SK-N-SH (cell line): ENCODE measurements at regions not wholly inside any gene's neighbourhood (a gene's known extent, or its start where the extent isn't known, plus 50 kb on each side); places are given as distances from the start of the nearest gene placed in this dataset.

Experiments
- CTCF ChIA-PET: fragments of 300-600, 350-600 bp; formaldehyde crosslinking; extraction: SDS; loops from one replicate; lab custom pipeline; 2021; lab: Yijun Ruan, JAX
- POLR2A ChIA-PET: fragments of 350-600 bp; sonication (Branson Sonifier 250); formaldehyde crosslinking; extraction: SDS; loops from one replicate; lab custom pipeline; 2020; ENCODE audit warnings: antibody characterized with exemption, inconsistent platforms; lab: Yijun Ruan, JAX
- DNase-seq: peaks from one replicate; pipeline ENCODE4 v3.0.0; 2012
- H2AFZ ChIP-seq: fragments of 200-600 bp; sonication (generic); 2 replicates; pipeline ENCODE4 v1.8.1; 2016; ENCODE audit warnings: antibody characterized with exemption, mild to moderate bottlenecking, low read depth
- H3F3A ChIP-seq: fragments of 200-600 bp; sonication (generic); replicated peaks from 2 replicates; pipeline ENCODE3; 2016; ENCODE audit warnings: antibody characterized with exemption, mild to moderate bottlenecking; ENCODE audit not compliant: insufficient read depth
- H3K27ac ChIP-seq, 2 experiments: fragments of 200-500 bp in 1 of 2; fragments of 200-600 bp in 1 of 2; sonication (Bioruptor generic) in 1 of 2; sonication (generic), shearing (Covaris generic) in 1 of 2; 2 replicates each; pipeline versions ENCODE4 v1.5.1 to v1.6.1; 2014 to 2016; ENCODE audit warnings: low read depth in 2 of 2, inconsistent platforms in 1 of 2, low read length in 1 of 2, mild to moderate bottlenecking in 1 of 2, mixed read lengths in 1 of 2
- H3K27me3 ChIP-seq: fragments of 200-600 bp; sonication (generic), shearing (Covaris generic); 2 replicates; pipeline ENCODE4 v1.6.1; 2016; ENCODE audit warnings: mixed run types; ENCODE audit not compliant: insufficient read depth
- H3K36me3 ChIP-seq, 2 experiments: fragments of 200-500 bp in 1 of 2; fragments of 200-600 bp in 1 of 2; sonication (Bioruptor generic) in 1 of 2; sonication (generic) in 1 of 2; replicated peaks in 1 of 2; 2 replicates each; pipeline versions ENCODE3 to v1.5.1; 2014 to 2016; ENCODE audit warnings: low read length in 1 of 2, mild to moderate bottlenecking in 1 of 2; ENCODE audit not compliant: insufficient read depth in 2 of 2, control insufficient read depth in 1 of 2
- H3K4me1 ChIP-seq, 2 experiments: fragments of 200-500 bp in 1 of 2; fragments of 200-600 bp in 1 of 2; sonication (Bioruptor generic) in 1 of 2; sonication (generic), shearing (Covaris generic) in 1 of 2; 2 replicates each; pipeline versions ENCODE4 v1.5.1 to v1.6.1; 2014 to 2016; ENCODE audit warnings: low read depth in 1 of 2, low read length in 1 of 2, mixed run types in 1 of 2; ENCODE audit not compliant: insufficient read depth in 2 of 2, control insufficient read depth in 1 of 2
- H3K4me2 ChIP-seq: fragments of 200-600 bp; sonication (generic), shearing (Covaris generic); 2 replicates; pipeline ENCODE4 v1.6.1; 2017; ENCODE audit warnings: mixed run types
- H3K4me3 ChIP-seq, 2 experiments: fragments of 200-500 bp in 1 of 2; fragments of 200-600 bp in 1 of 2; sonication (Bioruptor generic) in 1 of 2; sonication (generic), shearing (Covaris generic) in 1 of 2; 2 replicates each; pipeline versions ENCODE4 v1.5.1 to v1.8.1; 2014 to 2016; ENCODE audit warnings: low read depth in 2 of 2, inconsistent platforms in 1 of 2, low read length in 1 of 2, mild to moderate bottlenecking in 1 of 2, mixed read lengths in 1 of 2, moderate library complexity in 1 of 2
- H3K79me2 ChIP-seq: fragments of 200-600 bp; sonication (generic); 2 replicates; pipeline ENCODE4 v1.8.1; 2017; ENCODE audit warnings: mild to moderate bottlenecking; ENCODE audit not compliant: insufficient read depth
- H3K9ac ChIP-seq: fragments of 200-600 bp; sonication (generic); 2 replicates; pipeline ENCODE4 v1.6.1; 2017; ENCODE audit warnings: mixed run types
- H3K9me2 ChIP-seq: fragments of 200-600 bp; sonication (generic); 2 replicates; pipeline ENCODE4 v1.6.1; 2017; ENCODE audit warnings: mixed run types
- H3K9me3 ChIP-seq: fragments of 200-600 bp; sonication (generic); 2 replicates; pipeline ENCODE4 v1.6.1; 2017; ENCODE audit warnings: mixed run types, mild to moderate bottlenecking, moderate library complexity
- H4K20me1 ChIP-seq: fragments of 200-600 bp; sonication (generic); 2 replicates; pipeline ENCODE4 v1.6.1; 2017; ENCODE audit warnings: mild to moderate bottlenecking, mixed run types; ENCODE audit not compliant: insufficient read depth
- CTCF ChIP-seq: fragments of 200-600 bp; sonication (generic); IDR thresholded peaks from 2 replicates; pipeline ENCODE4 v1.6.1; 2017; ENCODE audit warnings: antibody characterized with exemption, mild to moderate bottlenecking, moderate library complexity
- ELF1 ChIP-seq: IDR thresholded peaks from 2 replicates; pipeline ENCODE4 v1.4.0; 2012
- EP300 ChIP-seq, 2 experiments: IDR thresholded peaks; 2 replicates each; pipeline versions ENCODE4 v1.4.0 to v1.6.1; 2012; ENCODE audit warnings: borderline replicate concordance in 1 of 2, low read depth in 1 of 2, low read length in 1 of 2
- FOSL2 ChIP-seq: IDR thresholded peaks from 2 replicates; pipeline ENCODE4 v1.4.0; 2012; ENCODE audit warnings: low read depth, mild to moderate bottlenecking, moderate library complexity, borderline replicate concordance
- GATA2 ChIP-seq: sonication (generic); formaldehyde crosslinking; IDR thresholded peaks from 2 replicates; pipeline ENCODE4 v1.5.0; 2020; ENCODE audit warnings: mild to moderate bottlenecking, missing genetic modification reagents
- JUND ChIP-seq: IDR thresholded peaks from 2 replicates; pipeline ENCODE4 v1.4.0; 2012
- MXI1 ChIP-seq: IDR thresholded peaks from 2 replicates; pipeline ENCODE4 v1.6.1; 2012; ENCODE audit warnings: mild to moderate bottlenecking, low read depth, low read length, improper control_type of control experiment
- NFIC ChIP-seq: IDR thresholded peaks from 2 replicates; pipeline ENCODE4 v1.4.0; 2012; ENCODE audit warnings: borderline replicate concordance
- NRF1 ChIP-seq: IDR thresholded peaks from 2 replicates; pipeline ENCODE4 v1.6.1; 2012; ENCODE audit warnings: low read depth, mild to moderate bottlenecking, low read length
- RAD21 ChIP-seq: IDR thresholded peaks from 2 replicates; pipeline ENCODE4 v1.6.1; 2012; ENCODE audit warnings: mild to moderate bottlenecking, low read length
- SIN3A ChIP-seq: IDR thresholded peaks from 2 replicates; pipeline ENCODE4 v1.6.1; 2012; ENCODE audit warnings: low read depth, mild to moderate bottlenecking, low read length, moderate library complexity, borderline replicate concordance
- SMC3 ChIP-seq: IDR thresholded peaks from 2 replicates; pipeline ENCODE4 v1.6.1; 2012; ENCODE audit warnings: low read depth, low read length, improper control_type of control experiment
- TCF12 ChIP-seq: IDR thresholded peaks from 2 replicates; pipeline ENCODE4 v1.4.0; 2012
- TEAD4 ChIP-seq: IDR thresholded peaks from 2 replicates; pipeline ENCODE4 v1.4.0; 2012; ENCODE audit warnings: mild to moderate bottlenecking, borderline replicate concordance; ENCODE audit not compliant: insufficient read depth
- YY1 ChIP-seq: IDR thresholded peaks from 2 replicates; pipeline ENCODE4 v1.4.0; 2012; ENCODE audit warnings: low read depth, mild to moderate bottlenecking
- WGBS: methylation state at CpG from one replicate; pipeline ENCODE4 v1.1.6; 2017; ENCODE audit warnings: low lambda C conversion rate; 5-methylcytosine and 5-hydroxymethylcytosine counted together
- TF ChIP-seq, protein P1 (sequence below): IDR thresholded peaks from 2 replicates; pipeline ENCODE4 v1.4.0; 2012; ENCODE audit warnings: low read depth, borderline replicate concordance
- TF ChIP-seq, protein P2 (sequence below): IDR thresholded peaks from 2 replicates; pipeline ENCODE4 v1.4.0; 2012; ENCODE audit warnings: low read depth

- Histone ChIP-seq H3K79me2 (no peaks in the 10 kb centered on the region), H3K36me3 (no peaks in the 10 kb centered on the region), H3F3A (no peaks in the 10 kb centered on the region), H3K9me2 (no peaks in the 10 kb centered on the region; the same call in 1 of the 2 replicates), H3K4me1 (no peaks in the 10 kb centered on the region), H3K27me3 (no peaks in the 10 kb centered on the region), H3K27ac (no peak overlapping the region), H3K4me3 (no peak overlapping the region), H3K9me3 (no peaks in the 10 kb centered on the region), H4K20me1 (no peaks in the 10 kb centered on the region), H3K9ac (no peak overlapping the region), H3K4me2 (no peak overlapping the region), H2AFZ (no peak overlapping the region; the same call in 1 of the 2 replicates)
- WGBS, result 3% methylated on average over 4 of the region's 4 CpGs
- TF ChIP-seq FOSL2 (no peak), SMC3 (no peak), GATA2 (no peak), TCF12 (no peak), RAD21 (no peak), NFIC (no peak), YY1 (no peak), TEAD4 (no peak), MXI1 (no peak), ELF1 (no peak), JUND (no peak), CTCF (no peak), SIN3A (no peak), EP300 (IDR thresholded peaks at IDR 0.05; ENCODE audit: borderline replicate concordance in 1 of 2, low read depth in 1 of 2, low read length in 1 of 2) (no peak), NRF1 (no peak)
- TF ChIP-seq, protein P1, sequence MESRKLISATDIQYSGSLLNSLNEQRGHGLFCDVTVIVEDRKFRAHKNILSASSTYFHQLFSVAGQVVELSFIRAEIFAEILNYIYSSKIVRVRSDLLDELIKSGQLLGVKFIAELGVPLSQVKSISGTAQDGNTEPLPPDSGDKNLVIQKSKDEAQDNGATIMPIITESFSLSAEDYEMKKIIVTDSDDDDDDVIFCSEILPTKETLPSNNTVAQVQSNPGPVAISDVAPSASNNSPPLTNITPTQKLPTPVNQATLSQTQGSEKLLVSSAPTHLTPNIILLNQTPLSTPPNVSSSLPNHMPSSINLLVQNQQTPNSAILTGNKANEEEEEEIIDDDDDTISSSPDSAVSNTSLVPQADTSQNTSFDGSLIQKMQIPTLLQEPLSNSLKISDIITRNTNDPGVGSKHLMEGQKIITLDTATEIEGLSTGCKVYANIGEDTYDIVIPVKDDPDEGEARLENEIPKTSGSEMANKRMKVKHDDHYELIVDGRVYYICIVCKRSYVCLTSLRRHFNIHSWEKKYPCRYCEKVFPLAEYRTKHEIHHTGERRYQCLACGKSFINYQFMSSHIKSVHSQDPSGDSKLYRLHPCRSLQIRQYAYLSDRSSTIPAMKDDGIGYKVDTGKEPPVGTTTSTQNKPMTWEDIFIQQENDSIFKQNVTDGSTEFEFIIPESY, result no peak
- TF ChIP-seq, protein P2, sequence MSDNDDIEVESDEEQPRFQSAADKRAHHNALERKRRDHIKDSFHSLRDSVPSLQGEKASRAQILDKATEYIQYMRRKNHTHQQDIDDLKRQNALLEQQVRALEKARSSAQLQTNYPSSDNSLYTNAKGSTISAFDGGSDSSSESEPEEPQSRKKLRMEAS, result no peak
- DNase-seq, result no peak
- CTCF ChIA-PET, result interaction anchor here (0.8 kb wide), 1 partner anchor 12 kb away, joined by 3 read pairs; no protein-coding TSS in a partner anchor
- POLR2A ChIA-PET, result no interaction called here
These were observed 573.0 kb downstream of the GABRG1 start for GRCh38 chr4:45550766-45551366.
